DND-41 (cell line): ENCODE measurements at regions not wholly inside any gene's neighbourhood (a gene's known extent, or its start where the extent isn't known, plus 50 kb on each side); places are given as distances from the start of the nearest gene placed in this dataset.
"Not testable (repeated sequence)": the region's sequence is repeated elsewhere in the genome, so short reads cannot be mapped to it uniquely, and the experiment has no call there.

Source experiments
- ATAC-seq: fragments of 200-7000 bp; cut with Tn5 transposase; 3 replicates; pipeline ENCODE4 v1.9.1; 2021; ENCODE audit warnings: low read depth; ENCODE audit not compliant: insufficient read depth
- DNase-seq: peaks from one replicate; pipeline ENCODE4 v3.0.0-alpha.2; 2020
- H2AFZ ChIP-seq: 2 replicates; pipeline ENCODE4 v1.6.0; 2012; ENCODE audit warnings: low read depth, low read length
- H3K27ac ChIP-seq: 2 replicates; pipeline ENCODE4 v1.5.1; 2012; ENCODE audit warnings: low read length, inconsistent platforms
- H3K27me3 ChIP-seq: fragments of 200-600 bp; sonication (generic); 2 replicates; pipeline ENCODE4 v1.6.0; 2012; ENCODE audit warnings: low read length, mild to moderate bottlenecking, inconsistent platforms; ENCODE audit not compliant: insufficient read depth, poor library complexity
- H3K36me3 ChIP-seq: 2 replicates; pipeline ENCODE4 v1.5.1; 2012; ENCODE audit warnings: low read length, inconsistent platforms; ENCODE audit not compliant: insufficient read depth
- H3K4me1 ChIP-seq: 2 replicates; pipeline ENCODE4 v1.5.1; 2012; ENCODE audit warnings: mild to moderate bottlenecking, low read length; ENCODE audit not compliant: insufficient read depth
- H3K4me2 ChIP-seq: 2 replicates; pipeline ENCODE4 v1.6.0; 2012; ENCODE audit warnings: mild to moderate bottlenecking, moderate library complexity, low read length, inconsistent platforms; ENCODE audit not compliant: insufficient read depth
- H3K4me3 ChIP-seq, 2 experiments: fragments of 200-600 bp in 1 of 2; shearing (Covaris generic) in 1 of 2; 2 replicates each; pipeline ENCODE4 v1.5.1; 2012 to 2016; ENCODE audit warnings: inconsistent platforms in 2 of 2, low read length in 2 of 2, mild to moderate bottlenecking in 2 of 2, low read depth in 1 of 2, moderate library complexity in 1 of 2
- H3K79me2 ChIP-seq: 2 replicates; pipeline ENCODE4 v1.6.0; 2012; ENCODE audit warnings: low read length, inconsistent platforms; ENCODE audit not compliant: insufficient read depth
- H3K9ac ChIP-seq: 2 replicates; pipeline ENCODE4 v1.6.0; 2012; ENCODE audit warnings: low read depth, mild to moderate bottlenecking, inconsistent platforms, low read length, moderate library complexity
- H3K9me3 ChIP-seq: 2 replicates; pipeline ENCODE4 v1.5.1; 2012; ENCODE audit warnings: low read length, moderate library complexity, mild to moderate bottlenecking, inconsistent platforms; ENCODE audit not compliant: insufficient read depth, severe bottlenecking
- H4K20me1 ChIP-seq: 2 replicates; pipeline ENCODE4 v1.6.0; 2012; ENCODE audit warnings: low read length; ENCODE audit not compliant: insufficient read depth
- CTCF ChIP-seq: IDR thresholded peaks from 2 replicates; pipeline ENCODE4 v1.5.1; 2012; ENCODE audit warnings: borderline replicate concordance, low read length, moderate library complexity, mild to moderate bottlenecking; ENCODE audit not compliant: poor library complexity, severe bottlenecking; ENCODE audit errors: extremely low read depth
- EZH2 ChIP-seq: IDR thresholded peaks from 3 replicates; pipeline ENCODE4 v1.6.1; 2012; ENCODE audit warnings: borderline replicate concordance, low read depth, mild to moderate bottlenecking, moderate library complexity, low read length, inconsistent platforms; ENCODE audit not compliant: severe bottlenecking

- no peak overlapping the region for H3K4me2 ChIP-seq
- ATAC-seq = no peak
- no peaks in the 10 kb centered on the region for H3K79me2 ChIP-seq
- no peaks in the 10 kb centered on the region for H4K20me1 ChIP-seq
- no peak overlapping the region for H3K27ac ChIP-seq
- TF ChIP-seq EZH2 (no peak), CTCF (no peak)
- no peak overlapping the region for H3K9ac ChIP-seq
- no peak overlapping the region for H3K4me3 ChIP-seq
- H3K27me3 ChIP-seq = no peaks in the 10 kb centered on the region
- no peaks in the 10 kb centered on the region for H3K4me1 ChIP-seq
- H2AFZ ChIP-seq = no peak overlapping the region
- no peaks in the 10 kb centered on the region for H3K9me3 ChIP-seq
- no peaks in the 10 kb centered on the region for H3K36me3 ChIP-seq
- DNase-seq = no peak
These were observed 1423.9 kb downstream of the BRD1 start for GRCh38 chr22:48403521-48404403.

GRCh38 chr22:48402591-48403031 is 1425.1 kb downstream of the BRD1 start:
- no peak overlapping the region for H3K4me3 ChIP-seq
- no peaks in the 10 kb centered on the region for H3K27me3 ChIP-seq
- no peak overlapping the region for H3K4me2 ChIP-seq
- no peaks in the 10 kb centered on the region for H3K9me3 ChIP-seq
- no peaks in the 10 kb centered on the region for H4K20me1 ChIP-seq
- H3K36me3 ChIP-seq = no peaks in the 10 kb centered on the region
- no peak overlapping the region for H3K9ac ChIP-seq
- H3K79me2 ChIP-seq = no peaks in the 10 kb centered on the region
- ATAC-seq (no peak), DNase-seq (no peak)
- no peak overlapping the region for H3K27ac ChIP-seq
- no peak for TF ChIP-seq EZH2
- TF ChIP-seq CTCF = no peak
- no peak overlapping the region for H2AFZ ChIP-seq
- H3K4me1 ChIP-seq = no peaks in the 10 kb centered on the region

- DNase-seq, H3K9ac ChIP-seq, H3K9me3 ChIP-seq, H4K20me1 ChIP-seq, H3K27me3 ChIP-seq, H3K4me3 ChIP-seq, H3K4me2 ChIP-seq, H2AFZ ChIP-seq, H3K27ac ChIP-seq, H3K36me3 ChIP-seq, H3K79me2 ChIP-seq, H3K4me1 ChIP-seq, ATAC-seq: not testable (repeated sequence)
These were observed 1426.2 kb downstream of the BRD1 start for GRCh38 chr22:48401523-48401922.

GRCh38 chr22:48398181-48398905 is 1429.3 kb downstream of the BRD1 start:
- TF ChIP-seq EZH2 = no peak
- no peak for TF ChIP-seq CTCF
- DNase-seq (no peak), ATAC-seq (no peak)
- H3K27ac ChIP-seq = no peak overlapping the region
- no peak overlapping the region for H3K4me2 ChIP-seq
- H3K79me2 ChIP-seq = no peaks in the 10 kb centered on the region
- H3K9ac ChIP-seq = no peak overlapping the region
- H3K4me1 ChIP-seq = no peaks in the 10 kb centered on the region
- H3K36me3 ChIP-seq = no peaks in the 10 kb centered on the region
- H3K4me3 ChIP-seq = no peak overlapping the region
- H2AFZ ChIP-seq = no peak overlapping the region
- H4K20me1 ChIP-seq = no peaks in the 10 kb centered on the region
- no peaks in the 10 kb centered on the region for H3K9me3 ChIP-seq
- H3K27me3 ChIP-seq = no peaks in the 10 kb centered on the region
